ENCODE measurements at regions not wholly inside any gene's neighbourhood (a gene's known extent, or its start where the extent isn't known, plus 50 kb on each side); places are given as distances from the start of the nearest gene placed in this dataset.

GRCh38 chr12:113673458-113674238, 202.0 kb upstream of the LHX5 start:
- TF ChIP-seq EZH2phosphoT487 (conservative IDR thresholded peaks at IDR 0.05; ENCODE audit: low read length) (no peak), CTCF (IDR thresholded peaks at IDR 0.05; ENCODE audit: insufficient read depth, low read length, poor library complexity, severe bottlenecking) (no peak)

Measured in SU-DHL-6 (cell line).